ENCODE measurements at regions not wholly inside any gene's neighbourhood (a gene's known extent, or its start where the extent isn't known, plus 50 kb on each side); places are given as distances from the start of the nearest gene placed in this dataset.

DNA sequence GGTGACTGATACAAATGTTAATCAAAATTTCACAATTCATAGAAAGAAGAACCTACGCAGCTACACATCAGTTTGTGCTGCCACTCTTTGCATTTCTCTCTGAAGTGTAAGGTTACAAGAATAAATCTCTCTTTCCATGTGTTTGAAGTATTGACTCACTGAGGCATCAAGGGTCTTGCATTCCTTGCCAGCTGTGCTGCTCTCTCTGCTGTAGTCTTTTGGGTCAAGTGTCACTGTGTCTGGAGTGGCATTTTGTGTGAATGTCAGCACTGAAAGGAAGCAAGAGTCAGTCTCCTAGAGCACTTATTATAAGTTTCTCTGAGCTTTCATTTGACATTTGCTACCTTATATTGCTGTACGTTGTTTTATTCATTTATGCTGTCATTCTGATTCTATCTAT, 1696.1 kb upstream of the LRRTM1 start:
- TF ChIP-seq ZNF274 (IDR thresholded peaks at IDR 0.05; ENCODE audit: low read depth, low read length) (no peak), YY1 (IDR thresholded peaks at IDR 0.05; ENCODE audit: insufficient read depth, insufficient read length) (no peak)

Data from NT2/D1 (cell line).